GM21717 (cell line): ENCODE measurements at regions not wholly inside any gene's neighbourhood (a gene's known extent, or its start where the extent isn't known, plus 50 kb on each side); places are given as distances from the start of the nearest gene placed in this dataset.

Experiments
- ATAC-seq: cut with Tn5 transposase; IDR thresholded peaks from one replicate; pipeline ENCODE4 v1.9.1; 2021; ENCODE audit warnings: mild to moderate bottlenecking, moderate library complexity; ENCODE audit not compliant: unreplicated experiment

DNA sequence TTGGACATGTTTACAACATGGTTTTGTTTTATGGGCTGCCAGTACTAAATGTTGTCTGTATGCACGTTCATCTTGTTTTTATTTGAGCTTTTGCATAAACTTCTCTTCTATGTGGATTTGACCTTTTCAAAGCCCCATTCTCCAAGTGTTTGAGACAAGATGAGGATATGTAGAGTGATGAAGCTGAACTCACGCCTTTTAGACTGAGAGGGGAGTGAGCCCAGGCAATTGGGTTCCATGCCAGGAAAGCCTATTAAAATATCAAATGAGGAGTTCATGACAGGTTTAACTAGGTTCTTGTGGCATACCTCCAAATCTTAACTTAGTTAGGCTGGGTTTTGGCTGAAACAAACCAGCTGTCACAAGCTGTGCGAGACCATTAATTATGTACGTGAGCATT, 170.4 kb upstream of the LDB2 start:
- ATAC-seq = no peak

DNA sequence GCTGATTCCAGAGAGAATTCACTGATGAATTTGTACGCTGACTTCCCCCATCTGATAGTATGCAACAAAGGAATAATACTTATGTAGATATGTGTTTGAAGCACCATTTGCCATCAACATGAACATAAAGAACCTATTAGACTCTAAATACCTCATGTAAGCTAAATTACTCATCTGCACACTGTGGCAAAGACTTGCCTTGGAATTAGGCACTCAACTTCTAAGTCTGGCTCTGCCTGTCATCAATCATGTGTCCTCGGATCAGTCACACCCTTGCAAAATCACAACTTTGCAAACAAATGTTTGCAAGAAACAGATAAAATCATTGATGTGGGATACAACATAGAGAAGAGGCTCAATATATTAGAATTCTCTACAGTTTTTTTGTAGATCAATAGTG, 169.9 kb upstream of the LDB2 start:
- ATAC-seq = no peak

DNA sequence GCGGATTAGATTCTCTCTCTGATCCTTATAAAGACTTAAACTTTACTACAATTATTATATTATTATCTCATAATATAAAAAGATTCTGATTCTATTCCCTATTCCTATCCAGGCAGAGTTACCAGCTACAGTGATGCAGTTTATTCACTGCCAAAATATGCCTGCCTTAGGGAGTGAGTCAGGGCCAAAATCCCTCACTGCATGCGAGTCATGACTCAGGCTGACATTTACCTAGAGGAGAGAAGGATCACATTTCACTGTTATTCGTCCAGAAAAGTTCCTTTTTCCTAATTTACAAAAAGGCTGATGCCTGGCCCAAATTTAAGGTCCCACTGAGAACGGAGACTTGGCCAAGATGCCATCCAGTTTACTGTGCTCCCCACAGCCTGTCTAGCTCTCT, 168.5 kb upstream of the LDB2 start:
- no peak for ATAC-seq

DNA sequence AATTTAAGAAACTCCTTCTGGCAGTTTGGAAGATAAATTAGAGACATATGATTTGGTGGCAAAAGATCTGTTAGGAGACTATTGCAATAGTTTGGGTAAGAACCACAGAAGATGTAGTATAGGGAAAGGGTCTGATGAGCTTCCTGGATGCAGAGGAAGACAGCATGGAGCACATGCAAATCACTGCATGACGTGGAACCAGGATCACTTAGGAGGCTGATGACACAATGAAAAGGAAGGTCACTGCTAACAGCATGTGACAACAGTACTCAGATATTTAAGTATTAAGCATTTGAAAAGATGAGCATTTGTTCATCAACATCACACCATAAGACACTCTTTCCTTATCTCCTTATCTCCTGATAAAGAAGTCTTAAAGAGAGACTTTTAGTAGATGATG, 167.8 kb upstream of the LDB2 start:
- ATAC-seq = no peak

DNA sequence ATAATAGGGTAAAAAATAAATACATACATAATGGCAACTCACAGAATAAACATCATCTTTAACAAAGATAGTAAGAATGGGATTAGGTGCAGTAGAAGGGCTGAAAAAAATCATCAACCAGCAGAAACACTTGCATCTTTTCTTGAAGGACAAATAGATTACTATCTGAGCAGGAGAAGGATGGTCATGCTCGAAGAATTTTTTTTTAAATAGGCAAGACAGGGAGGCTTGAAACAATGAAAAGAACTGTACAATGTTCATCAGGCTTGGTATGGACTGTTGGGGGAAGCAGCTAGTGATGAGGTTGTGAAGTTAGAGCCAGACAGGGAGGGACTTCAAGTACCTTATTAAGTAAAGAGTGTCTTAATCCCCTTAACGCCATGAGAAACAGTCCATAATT, 167.4 kb upstream of the LDB2 start:
- no peak for ATAC-seq

DNA sequence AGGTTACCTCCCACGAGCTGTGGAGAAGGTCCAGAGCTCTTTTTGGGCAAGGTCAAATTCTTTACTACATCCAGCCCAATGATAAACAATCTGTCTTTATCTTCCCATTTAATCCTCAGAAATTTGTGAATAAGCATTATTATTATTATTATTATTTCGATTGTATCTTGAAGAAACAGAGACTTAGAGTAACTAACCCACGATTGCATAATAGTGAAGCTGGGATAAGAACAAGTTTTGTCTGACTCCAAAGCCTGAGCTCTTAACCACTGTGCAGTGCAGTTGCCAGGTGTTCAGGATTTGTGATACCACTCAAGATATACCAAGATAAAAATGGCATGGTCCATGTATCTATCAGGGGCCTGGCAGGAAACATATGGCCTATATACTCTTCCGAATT, 166.5 kb upstream of the LDB2 start:
- ATAC-seq = no peak

DNA sequence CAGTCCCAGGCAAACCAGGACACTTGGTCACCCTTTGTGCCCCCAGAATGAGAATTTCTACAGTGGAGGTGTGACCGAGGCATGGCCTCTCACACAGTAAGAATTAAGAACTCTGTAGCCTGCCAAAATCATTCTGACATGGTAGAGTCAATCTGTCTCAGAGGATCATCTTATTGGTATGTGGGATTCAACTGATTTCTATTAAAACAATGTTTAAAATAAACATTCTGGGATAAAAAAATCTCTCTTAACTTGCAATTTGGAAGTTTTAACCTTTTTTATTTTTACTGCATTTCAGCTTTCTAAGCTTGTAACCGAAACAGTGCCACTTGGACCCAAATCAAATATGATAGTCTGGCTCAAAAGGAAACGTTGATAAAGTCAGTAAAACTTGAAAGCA, 165.4 kb upstream of the LDB2 start:
- ATAC-seq = no peak

DNA sequence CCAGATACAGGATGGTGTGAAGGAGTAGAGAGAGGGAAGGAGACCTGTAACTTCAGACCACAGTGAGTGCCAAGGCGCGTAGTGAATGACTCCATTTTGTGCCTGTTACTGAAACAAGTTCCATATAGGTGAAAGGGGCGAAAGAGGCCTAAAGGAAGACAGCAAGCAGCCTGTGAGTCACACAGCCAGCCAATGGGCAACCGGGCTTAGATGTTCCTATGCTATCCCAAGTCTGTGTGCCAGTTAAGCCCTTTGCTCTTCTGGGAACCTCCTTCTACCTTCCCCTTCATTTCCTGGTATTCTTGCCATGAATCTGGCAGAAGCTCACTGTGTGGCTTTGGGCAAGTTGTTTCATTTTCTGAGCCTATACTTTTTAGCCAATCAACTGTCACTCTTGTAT, 161.8 kb upstream of the LDB2 start:
- ATAC-seq = no peak

DNA sequence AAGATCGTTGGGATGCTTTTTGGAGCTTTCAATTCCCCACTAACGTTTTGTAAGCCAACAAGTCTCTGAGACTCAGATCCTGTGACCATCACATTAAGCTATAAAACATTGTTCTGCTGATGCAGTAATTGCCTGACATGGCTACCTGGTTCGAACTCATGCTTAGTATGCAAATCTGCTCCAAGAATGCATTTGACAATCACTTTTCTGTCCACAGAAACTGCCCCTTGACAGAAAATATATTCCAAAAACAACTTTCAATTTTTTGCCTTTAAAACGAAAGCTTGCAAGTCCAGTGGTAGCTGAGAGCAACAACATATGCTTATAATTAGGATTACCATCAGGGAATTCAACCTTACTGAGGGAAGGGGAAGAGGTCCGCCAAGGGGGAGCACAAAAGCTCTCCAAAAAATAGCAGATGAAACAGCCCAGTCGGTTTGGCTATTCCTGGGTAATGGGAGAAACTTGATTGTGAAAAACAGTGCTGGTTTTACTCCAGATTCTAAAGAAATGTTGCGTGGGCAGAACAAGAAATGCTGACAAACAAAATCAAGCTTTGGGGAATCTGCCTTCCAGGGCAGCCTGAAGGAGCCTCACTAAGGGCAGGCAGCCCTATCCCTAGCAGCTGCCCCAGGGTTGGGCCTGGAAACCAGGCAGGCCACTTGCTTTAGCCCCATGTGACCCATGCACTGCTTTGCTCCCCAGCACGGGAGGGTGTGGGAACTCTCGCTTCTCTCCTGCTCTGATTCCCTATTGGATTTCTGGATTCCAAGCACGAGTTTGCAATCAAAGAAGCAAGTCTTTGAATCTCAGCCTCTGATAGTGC, 160.7 kb upstream of the LDB2 start:
- ATAC-seq = no peak

DNA sequence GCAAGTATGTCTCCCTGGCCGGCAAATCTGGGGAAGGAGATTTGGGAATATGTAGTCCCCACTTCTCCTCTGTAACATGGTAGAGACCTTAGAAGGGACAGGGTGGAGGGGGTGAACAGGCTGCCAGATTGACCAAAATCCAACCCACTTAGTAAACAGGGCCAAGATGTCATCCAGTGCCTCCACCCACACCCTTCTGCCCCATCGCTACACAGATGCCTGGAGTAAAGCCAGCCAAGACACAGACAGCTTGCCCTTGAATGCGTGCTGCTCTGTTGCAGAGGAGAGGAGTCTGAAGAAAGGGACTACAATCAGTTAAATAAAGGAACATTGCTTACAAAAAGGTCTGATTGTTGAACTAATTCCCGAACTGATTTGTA, 160.1 kb upstream of the LDB2 start:
- no peak for ATAC-seq

DNA sequence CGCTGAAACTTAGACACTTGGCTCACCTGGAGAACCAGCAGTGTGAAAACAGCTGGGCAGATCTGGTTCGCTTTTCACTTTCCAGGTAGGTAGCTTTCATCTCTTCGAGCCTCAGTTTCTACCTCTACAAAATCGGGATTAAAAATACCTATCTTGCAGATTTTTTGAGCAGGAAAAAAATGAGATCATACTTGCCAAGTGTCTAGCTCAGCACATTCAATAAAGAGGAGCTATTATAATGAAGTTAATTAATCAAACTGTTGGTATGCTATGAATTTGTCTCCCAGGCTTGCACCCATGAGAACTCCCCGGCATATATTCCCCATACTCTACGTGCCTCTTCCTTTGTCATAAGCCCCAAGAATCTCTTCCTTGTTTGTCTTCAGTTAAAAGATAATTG, 158.6 kb upstream of the LDB2 start:
- no peak for ATAC-seq

DNA sequence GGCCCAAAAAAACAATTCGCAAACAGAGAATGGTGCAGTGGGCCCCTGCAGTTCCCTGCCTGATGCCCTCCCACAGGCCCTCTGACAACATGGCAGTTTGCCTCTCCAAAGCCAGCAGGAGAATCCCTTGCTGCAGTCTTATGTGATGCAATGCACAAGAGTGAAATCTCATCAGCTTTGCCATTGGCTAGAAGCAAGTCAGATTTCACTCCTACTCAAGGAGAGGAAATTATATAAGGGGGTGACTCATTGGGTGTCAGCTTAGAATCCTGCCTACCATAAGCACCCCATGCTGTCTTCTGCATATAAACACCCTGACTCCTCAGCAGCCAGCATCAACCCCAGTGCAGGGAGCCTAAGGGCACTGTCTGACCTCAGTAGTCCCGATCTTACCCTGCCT, 157.3 kb upstream of the LDB2 start:
- ATAC-seq = no peak

DNA sequence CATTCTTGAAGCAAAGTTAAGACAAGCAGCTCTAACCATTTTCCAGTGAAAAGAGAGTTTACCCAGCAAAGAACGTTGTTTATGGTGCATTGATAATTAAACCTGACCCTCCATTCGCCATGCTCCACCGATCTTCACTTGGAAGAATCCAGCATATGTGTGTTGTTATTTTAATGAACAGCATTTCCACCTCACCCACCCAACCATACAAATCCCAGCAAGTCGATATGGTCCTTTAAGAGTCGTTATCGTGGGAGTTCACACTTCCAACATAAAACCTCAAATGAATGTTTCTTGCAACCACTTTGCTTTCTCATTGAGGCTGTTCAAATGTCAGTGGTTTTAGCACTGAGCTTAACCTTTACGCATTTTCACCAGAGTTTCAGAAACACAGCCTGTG, 147.4 kb upstream of the LDB2 start:
- no peak for ATAC-seq

DNA sequence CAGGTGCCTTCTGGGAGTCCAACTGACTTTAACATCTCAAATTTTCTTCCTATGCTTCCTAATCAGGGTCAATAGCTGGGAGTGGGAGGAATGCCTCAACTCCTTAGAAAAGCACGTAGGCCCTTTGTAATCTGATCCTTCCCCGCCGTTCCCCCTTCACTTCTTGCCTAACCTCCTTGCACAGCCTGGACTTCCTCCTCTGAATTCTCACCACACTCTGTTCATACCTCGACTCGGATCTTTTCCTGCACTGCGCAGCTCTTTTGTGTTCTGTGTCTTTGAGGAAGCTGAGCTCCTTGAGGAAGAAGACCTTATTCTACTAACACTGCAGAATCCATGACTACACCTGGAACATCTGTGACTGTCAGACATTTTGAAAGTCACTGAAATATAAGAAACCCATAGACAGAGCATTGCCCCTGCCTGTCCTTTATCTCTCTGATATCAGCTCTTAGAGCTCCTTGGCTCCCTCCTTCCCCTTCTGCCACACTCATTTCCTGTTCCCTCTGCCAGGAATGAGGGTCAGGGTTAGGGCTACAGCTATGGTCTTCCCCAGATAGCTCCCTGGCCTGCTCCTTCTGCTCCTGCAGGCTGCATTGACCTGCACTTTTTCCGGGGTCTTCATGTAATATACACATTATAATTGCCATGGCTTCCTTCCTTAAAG, 140.2 kb upstream of the LDB2 start:
- ATAC-seq = no peak

DNA sequence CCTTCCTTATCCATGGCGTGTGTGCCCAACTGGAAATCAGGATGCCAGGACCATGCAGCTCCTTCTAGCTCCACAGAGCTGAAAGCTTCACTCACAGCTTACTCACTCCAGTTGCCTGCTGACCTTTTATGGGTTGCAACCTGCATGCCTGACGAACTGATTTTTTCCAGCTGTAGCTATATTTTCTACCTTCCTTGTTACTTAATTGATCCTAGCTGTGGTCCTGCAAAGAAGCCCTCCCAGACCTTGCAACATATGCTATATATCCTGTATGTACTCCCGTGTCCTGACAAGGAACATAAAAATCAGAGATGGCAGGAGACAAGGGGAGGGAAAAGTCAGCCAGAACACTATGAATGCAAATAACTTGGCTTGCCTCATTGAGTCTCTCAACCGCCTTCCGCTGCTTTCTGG, 135.3 kb upstream of the LDB2 start:
- ATAC-seq = no peak

DNA sequence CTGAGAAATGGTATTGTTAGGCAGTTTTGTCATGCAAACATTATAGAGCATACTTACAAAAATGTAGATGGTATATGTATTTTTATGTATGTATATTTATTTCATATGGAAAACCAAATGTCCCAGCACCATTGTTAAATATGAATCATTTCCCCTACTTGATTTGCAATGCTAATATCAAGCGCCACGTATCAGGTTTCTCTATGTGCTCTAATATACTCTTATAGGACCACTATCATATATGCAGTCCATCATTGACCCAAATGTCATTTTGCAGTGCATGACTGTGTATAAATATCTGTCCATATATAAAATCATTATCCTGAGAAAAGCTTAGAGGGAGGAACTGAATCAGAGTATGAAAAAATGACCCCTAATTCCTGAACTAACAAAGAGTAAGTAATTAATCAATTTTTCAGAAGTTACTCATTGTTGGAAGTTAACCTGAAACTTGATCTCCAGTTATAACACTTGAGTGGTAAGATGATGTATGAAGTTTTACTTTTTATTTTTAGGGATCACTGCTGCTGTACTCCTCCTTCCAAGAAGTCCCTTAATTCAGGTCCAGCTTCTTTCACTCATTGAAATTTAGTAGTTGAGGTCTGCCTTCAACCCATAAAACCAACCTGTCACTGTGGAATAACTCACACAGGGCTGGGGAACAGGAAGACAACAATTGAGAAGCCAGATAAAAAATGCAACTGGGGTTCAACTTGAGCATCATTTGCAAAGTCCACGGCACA, 134.8 kb upstream of the LDB2 start:
- no peak for ATAC-seq

DNA sequence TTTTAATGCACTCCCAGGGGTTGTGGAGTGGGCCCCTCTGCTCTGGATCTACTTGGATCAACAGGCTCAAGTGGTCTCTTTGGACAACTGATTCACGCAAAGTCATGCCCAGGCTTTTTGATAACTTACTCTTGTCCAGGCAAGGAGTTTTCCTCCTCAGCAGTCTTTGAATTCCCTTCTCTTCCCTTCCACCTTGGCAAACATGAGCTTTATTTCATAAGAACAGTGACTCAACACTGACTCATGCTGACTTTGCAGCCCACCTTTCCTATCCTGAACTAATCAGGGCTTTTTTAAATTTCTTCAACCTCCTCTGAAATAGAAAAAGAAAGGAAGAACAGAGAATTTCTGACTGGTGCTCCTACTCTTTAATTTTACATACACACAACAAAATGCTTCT, 132.1 kb upstream of the LDB2 start:
- no peak for ATAC-seq

DNA sequence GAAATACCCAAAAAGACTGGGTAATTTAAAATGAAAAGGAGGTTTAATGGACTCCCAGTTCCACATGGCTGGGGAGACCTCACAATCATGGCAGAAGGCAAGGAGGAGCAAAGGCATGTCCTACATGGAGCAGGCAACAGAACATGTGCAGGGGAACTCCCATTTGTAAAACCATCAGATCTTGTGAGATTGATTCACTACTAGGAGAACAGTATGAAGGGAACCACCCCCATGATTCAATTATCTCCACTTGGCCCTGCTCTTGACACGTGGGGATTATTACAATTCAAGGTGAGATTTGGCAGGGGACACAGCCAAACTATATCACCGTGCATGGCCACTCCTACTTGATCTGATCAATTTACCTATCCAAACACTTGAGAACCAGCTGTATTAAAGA, 131.5 kb upstream of the LDB2 start:
- ATAC-seq = no peak

DNA sequence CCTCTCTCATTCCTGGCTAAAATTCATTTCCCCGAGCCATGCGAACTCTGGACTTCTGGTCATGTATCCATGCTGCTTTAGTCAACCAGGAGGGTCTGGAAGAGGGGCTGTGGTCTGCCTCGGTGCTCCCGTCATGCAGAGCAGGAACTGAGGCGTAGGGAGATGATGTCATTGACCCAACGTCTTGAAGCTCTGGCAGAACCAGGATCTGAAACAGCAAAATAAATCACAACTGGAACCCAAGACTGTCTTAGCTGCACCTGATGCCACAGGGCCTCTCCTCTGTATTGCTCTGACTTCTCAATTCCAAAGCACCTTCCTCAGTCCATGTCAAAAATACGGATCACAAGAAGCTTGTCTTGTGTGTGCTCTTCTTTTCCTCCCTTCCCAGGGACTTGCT, 131.0 kb upstream of the LDB2 start:
- ATAC-seq = no peak

DNA sequence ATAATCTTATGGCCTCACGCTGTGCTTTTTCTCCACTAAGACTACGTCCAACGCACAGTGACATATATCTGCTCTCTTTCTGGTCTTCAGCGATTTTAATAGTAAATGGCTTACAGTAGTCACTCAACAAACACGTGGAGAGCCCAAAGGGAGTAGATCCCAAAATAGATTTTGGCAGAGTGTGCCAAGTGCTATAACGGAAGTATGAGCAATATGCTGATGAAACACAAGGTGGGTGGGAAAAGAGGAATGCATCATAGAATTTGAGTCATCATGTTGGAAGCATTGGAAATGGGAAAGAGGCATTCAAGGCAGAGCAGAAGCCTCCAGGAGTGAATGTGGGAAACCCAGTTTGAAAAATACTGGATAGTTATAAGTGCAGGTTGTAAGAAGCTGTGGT, 129.1 kb upstream of the LDB2 start:
- ATAC-seq = no peak

DNA sequence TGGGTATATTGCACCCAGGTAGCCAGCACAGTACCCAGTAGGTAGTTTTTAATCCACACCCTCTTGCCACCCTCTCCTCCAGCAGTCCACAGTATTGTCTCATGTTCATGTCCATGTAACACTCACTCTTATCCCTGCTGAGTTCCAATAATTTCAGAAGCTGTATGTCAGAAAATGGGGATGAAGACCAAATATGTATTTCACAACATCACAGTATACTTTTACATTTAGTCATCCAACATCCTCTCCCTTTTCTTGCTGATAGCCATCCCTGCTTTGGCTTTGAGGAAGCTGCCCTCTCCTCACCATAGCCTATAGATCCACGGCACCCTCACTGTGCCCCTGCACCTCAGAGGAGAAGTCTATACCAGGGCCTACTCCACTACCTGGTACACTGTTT, 126.0 kb upstream of the LDB2 start:
- ATAC-seq = no peak

DNA sequence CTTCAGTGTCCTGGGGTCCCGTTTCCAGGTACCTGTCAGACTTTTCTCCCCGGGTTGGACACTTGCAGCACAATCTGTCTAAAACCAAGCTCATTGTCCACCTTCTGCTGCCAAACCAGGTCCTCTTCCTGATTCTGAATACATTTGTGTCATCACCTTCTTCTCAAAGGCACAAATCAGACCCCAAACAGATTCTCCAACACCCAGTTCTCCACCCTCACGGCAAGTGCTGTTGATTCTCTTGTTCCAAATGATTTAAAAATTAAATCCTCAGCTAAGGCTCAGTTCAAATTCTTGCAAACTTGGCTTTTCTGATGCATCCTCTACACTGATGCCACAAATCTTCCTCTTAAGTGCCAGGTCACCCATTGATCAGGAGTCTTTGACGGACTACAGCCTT, 122.5 kb upstream of the LDB2 start:
- no peak for ATAC-seq
